HepG2 (cell line): ENCODE measurements at regions not wholly inside any gene's neighbourhood (a gene's known extent, or its start where the extent isn't known, plus 50 kb on each side); places are given as distances from the start of the nearest gene placed in this dataset.

Source experiments
- ATAC-seq: fragments of 200-7000 bp; cut with Tn5 transposase; 3 replicates; pipeline ENCODE4 v1.9.1; 2020; ENCODE audit warnings: mild to moderate bottlenecking, moderate library complexity
- BruUV-seq: library from RNA; stranded (reverse); fragments of 400-500 nt; replicated peaks from 2 replicates; lab custom pipeline; 2021; lab: Mats Ljungman, UMichigan
- CTCF ChIA-PET: fragments of 300-600 bp; formaldehyde crosslinking; extraction: SDS; loops from one replicate; lab custom pipeline; 2021; ENCODE audit warnings: low total read pairs, inconsistent platforms, low intra/inter-chr PET ratio; lab: Yijun Ruan, JAX
- POLR2A ChIA-PET: fragments of 350-600 bp; sonication (Branson Sonifier 250); formaldehyde crosslinking; loops from one replicate; lab custom pipeline; 2020; ENCODE audit warnings: antibody characterized with exemption, inconsistent platforms; lab: Yijun Ruan, JAX
- DNase-seq: peaks from one replicate; pipeline ENCODE4 v3.0.0-alpha.2; 2015; ENCODE audit warnings: low spot score
- FAIRE-seq: peaks from 3 replicates; lab custom pipeline; 2011; peaks lifted over from hg19 to GRCh38; lab: Jason Lieb, UNC
- H2AFZ ChIP-seq: one replicate; pipeline ENCODE4 v1.6.1; 2011; ENCODE audit warnings: low read length, inconsistent platforms
- H3K27ac ChIP-seq: fragments of 300-600 bp; 3 replicates; pipeline ENCODE4 v1.8.0; 2011; ENCODE audit warnings: mixed run types, mild to moderate bottlenecking, mixed read lengths, low read length, inconsistent platforms; ENCODE audit not compliant: insufficient read depth; ENCODE audit errors: extremely low read length
- H3K27me3 ChIP-seq, 2 experiments: fragments of 200-600 bp in 1 of 2; 2 replicates in 1 of 2; 3 replicates in 1 of 2; pipeline versions ENCODE4 v1.6.0 to v1.8.0; 2011; ENCODE audit warnings: low read length in 2 of 2, mild to moderate bottlenecking in 2 of 2, moderate library complexity in 2 of 2, inconsistent platforms in 1 of 2; ENCODE audit not compliant: insufficient read depth in 2 of 2, control insufficient read depth in 1 of 2
- H3K36me3 ChIP-seq, 2 experiments: fragments of 200-600 bp in 1 of 2; replicated peaks in 1 of 2; 2 replicates in 1 of 2; 3 replicates in 1 of 2; pipeline versions ENCODE4 v1.5.1 to v1.8.0; 2011; ENCODE audit warnings: low read length in 2 of 2, inconsistent platforms in 1 of 2; ENCODE audit not compliant: insufficient read depth in 2 of 2, control insufficient read depth in 1 of 2
- H3K4me1 ChIP-seq: 2 replicates; pipeline ENCODE4 v1.5.1; 2012; ENCODE audit warnings: low read length, inconsistent platforms; ENCODE audit not compliant: insufficient read depth
- H3K4me2 ChIP-seq: 2 replicates; pipeline ENCODE4 v1.6.0; 2011; ENCODE audit warnings: low read depth, low read length, inconsistent platforms
- H3K4me3 ChIP-seq, 3 experiments: fragments of 200-600 bp in 1 of 3; sonication (generic), shearing (Covaris generic) in 1 of 3; replicated peaks in 1 of 3; 2 replicates each; pipeline ENCODE4 v1.5.1; 2011 to 2016; ENCODE audit warnings: low read length in 3 of 3, inconsistent platforms in 2 of 3, low read depth in 2 of 3, mild to moderate bottlenecking in 2 of 3, control low read depth in 1 of 3, mixed read lengths in 1 of 3; ENCODE audit not compliant: insufficient read depth in 1 of 3
- H3K79me2 ChIP-seq: one replicate; pipeline ENCODE4 v1.6.1; 2011; ENCODE audit warnings: low read length, inconsistent platforms; ENCODE audit not compliant: insufficient read depth
- H3K9ac ChIP-seq: 2 replicates; pipeline ENCODE4 v1.6.0; 2011; ENCODE audit warnings: mild to moderate bottlenecking, low read depth, low read length, inconsistent platforms; ENCODE audit not compliant: insufficient read depth
- H3K9me3 ChIP-seq: 2 replicates; pipeline ENCODE4 v1.5.1; 2012; ENCODE audit warnings: mild to moderate bottlenecking, low read length
- H4K20me1 ChIP-seq: 2 replicates; pipeline ENCODE4 v1.6.0; 2011; ENCODE audit warnings: inconsistent platforms, mild to moderate bottlenecking, low read length, moderate library complexity; ENCODE audit not compliant: insufficient read depth
- BRCA1 ChIP-seq: sonication (generic); formaldehyde crosslinking; IDR thresholded peaks from 2 replicates; pipeline ENCODE4 v1.4.0; 2020; ENCODE audit warnings: missing genetic modification reagents
- DMAP1 ChIP-seq: IDR thresholded peaks from 2 replicates; pipeline ENCODE4 v1.6.1; 2016
- GTF3A ChIP-seq: sonication (generic); formaldehyde crosslinking; conservative IDR thresholded peaks from 2 replicates; pipeline ENCODE4 v1.4.0; 2020; ENCODE audit warnings: mild to moderate bottlenecking, missing genetic modification reagents
- HNRNPK ChIP-seq: fragments of 200-400 bp; formaldehyde crosslinking; IDR thresholded peaks from 2 replicates; pipeline ENCODE4 v1.6.1; 2018; ENCODE audit warnings: low read length, low read depth, moderate library complexity, mild to moderate bottlenecking; ENCODE audit not compliant: poor library complexity, severe bottlenecking
- KLF6 ChIP-seq: IDR thresholded peaks from 2 replicates; pipeline ENCODE4 v1.8.0; 2016; ENCODE audit warnings: missing biosample characterization, missing genetic modification reagents
- MTF1 ChIP-seq: sonication (generic); formaldehyde crosslinking; IDR thresholded peaks from 2 replicates; pipeline ENCODE4 v1.5.0; 2020; ENCODE audit warnings: missing genetic modification reagents
- POGZ ChIP-seq: sonication (generic); formaldehyde crosslinking; IDR thresholded peaks from 2 replicates; pipeline ENCODE4 v1.4.0; 2020; ENCODE audit warnings: mild to moderate bottlenecking, missing genetic modification reagents
- RFX3 ChIP-seq: IDR thresholded peaks from 2 replicates; pipeline ENCODE4 v1.6.1; 2016; ENCODE audit warnings: missing biosample characterization, missing genetic modification reagents
- ZBTB7A ChIP-seq: sonication (generic); formaldehyde crosslinking; IDR thresholded peaks from 2 replicates; pipeline ENCODE4 v1.8.0; 2022; ENCODE audit warnings: mild to moderate bottlenecking, missing genetic modification reagents
- ZHX1 ChIP-seq: sonication (generic); formaldehyde crosslinking; IDR thresholded peaks from 2 replicates; pipeline ENCODE4 v1.8.1; 2022; ENCODE audit warnings: low read depth, mild to moderate bottlenecking, missing genetic modification reagents
- ZNF496 ChIP-seq: sonication (generic); formaldehyde crosslinking; IDR thresholded peaks from 2 replicates; pipeline ENCODE4 v1.8.1; 2023; ENCODE audit warnings: mild to moderate bottlenecking, moderate library complexity, missing genetic modification reagents; ENCODE audit not compliant: insufficient replicate concordance
- ZNF567 ChIP-seq: sonication (generic); formaldehyde crosslinking; IDR thresholded peaks from 2 replicates; pipeline ENCODE4 v1.8.1; 2023; ENCODE audit warnings: mild to moderate bottlenecking, missing genetic modification reagents, borderline replicate concordance
- WGBS: methylation state at CpG from one replicate; pipeline ENCODE4 v1.1.6; 2017; ENCODE audit warnings: low lambda C conversion rate; 5-methylcytosine and 5-hydroxymethylcytosine counted together
- in situ Hi-C: cut with HindIII; loops from 2 replicates; pipeline ENCODE4 v1.10.0; 2017; ENCODE audit warnings: low pct_unique_long_range_greater_than_20kb; ENCODE audit not compliant: extremely low pct_ligation_motif_present
- intact Hi-C: fragments of 100-400 bp; cut with micrococcal nuclease; formaldehyde crosslinking; loops from one replicate; pipeline ENCODE4 v1.10.0; 2022; ENCODE audit not compliant: unreplicated experiment
- TF ChIP-seq, protein P1 (sequence below): sonication (generic); formaldehyde crosslinking; IDR thresholded peaks from 2 replicates; pipeline ENCODE4 v1.5.0; 2020; ENCODE audit warnings: missing genetic modification reagents
- TF ChIP-seq, protein P2 (sequence below): sonication (generic); formaldehyde crosslinking; IDR thresholded peaks from 2 replicates; pipeline ENCODE4 v1.4.0; 2020; ENCODE audit warnings: mild to moderate bottlenecking, low read depth, missing genetic modification reagents

DNA sequence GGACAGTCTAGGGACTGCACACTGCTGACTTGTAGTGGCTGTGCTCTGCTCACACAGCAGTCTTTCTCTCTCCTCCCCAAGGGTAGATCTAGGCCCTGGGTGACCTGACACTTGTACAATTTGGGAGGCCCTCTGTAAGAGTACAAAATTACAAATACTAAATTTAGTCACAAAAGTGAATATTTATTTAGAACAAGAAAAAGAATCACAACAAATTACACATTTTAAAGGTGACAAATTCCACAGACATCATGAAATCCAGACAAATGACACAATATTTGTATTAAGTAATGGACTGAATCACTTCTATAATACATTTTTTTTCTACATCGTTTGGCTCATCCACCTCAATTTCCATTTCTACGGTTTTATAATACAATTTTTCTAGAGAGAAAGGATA lies 496.4 kb downstream of the TXNL1 start (continued):
- TF ChIP-seq, protein P1, sequence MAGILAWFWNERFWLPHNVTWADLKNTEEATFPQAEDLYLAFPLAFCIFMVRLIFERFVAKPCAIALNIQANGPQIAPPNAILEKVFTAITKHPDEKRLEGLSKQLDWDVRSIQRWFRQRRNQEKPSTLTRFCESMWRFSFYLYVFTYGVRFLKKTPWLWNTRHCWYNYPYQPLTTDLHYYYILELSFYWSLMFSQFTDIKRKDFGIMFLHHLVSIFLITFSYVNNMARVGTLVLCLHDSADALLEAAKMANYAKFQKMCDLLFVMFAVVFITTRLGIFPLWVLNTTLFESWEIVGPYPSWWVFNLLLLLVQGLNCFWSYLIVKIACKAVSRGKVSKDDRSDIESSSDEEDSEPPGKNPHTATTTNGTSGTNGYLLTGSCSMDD (CRISPR knock-in tag), result no peak
- no peak for TF ChIP-seq ZNF567 (CRISPR knock-in tag)
- no peak for TF ChIP-seq ZBTB7A (CRISPR knock-in tag)
- TF ChIP-seq HNRNPK, result no peak

DNA sequence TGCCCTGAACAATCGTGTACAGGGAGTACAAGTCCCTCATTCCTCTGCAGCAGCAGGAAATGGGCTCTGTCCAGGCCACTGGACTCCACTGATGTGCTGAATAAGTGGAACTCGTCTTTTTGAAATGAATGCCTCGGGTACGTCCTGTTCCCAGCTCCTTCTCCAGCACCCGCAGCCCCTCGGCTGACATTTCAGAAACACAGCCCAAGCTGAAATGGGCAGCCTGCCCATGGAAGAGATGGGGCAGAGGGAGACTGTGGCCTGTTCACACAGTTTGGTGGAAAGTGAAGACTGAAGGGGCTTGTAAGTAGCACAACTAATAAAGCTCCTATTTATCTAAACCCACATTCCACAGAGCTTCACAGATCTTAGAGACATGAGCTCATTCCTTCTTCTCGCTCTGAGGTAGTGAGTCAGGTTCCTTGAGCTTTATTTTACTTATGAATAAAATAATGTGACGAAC lies 498.6 kb downstream of the TXNL1 start:
- TF ChIP-seq POGZ (no peak), MTF1 (CRISPR knock-in tag) (no peak), DMAP1 (no peak), BRCA1 (CRISPR knock-in tag) (no peak), KLF6 (CRISPR knock-in tag) (no peak), GTF3A (no peak), ZHX1 (CRISPR knock-in tag) (no peak), ZNF496 (CRISPR knock-in tag) (no peak), RFX3 (CRISPR knock-in tag) (no peak)
- TF ChIP-seq, protein P2, sequence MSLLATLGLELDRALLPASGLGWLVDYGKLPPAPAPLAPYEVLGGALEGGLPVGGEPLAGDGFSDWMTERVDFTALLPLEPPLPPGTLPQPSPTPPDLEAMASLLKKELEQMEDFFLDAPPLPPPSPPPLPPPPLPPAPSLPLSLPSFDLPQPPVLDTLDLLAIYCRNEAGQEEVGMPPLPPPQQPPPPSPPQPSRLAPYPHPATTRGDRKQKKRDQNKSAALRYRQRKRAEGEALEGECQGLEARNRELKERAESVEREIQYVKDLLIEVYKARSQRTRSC, result no peak
- Histone ChIP-seq H3K4me2 (no peak overlapping the region), H3K9me3 (peaks cover 82% of the 10 kb centered on the region), H3K9ac (no peak overlapping the region), H3K4me1 (no peaks in the 10 kb centered on the region), H3K36me3 (no peaks in the 10 kb centered on the region), H3K79me2 (no peaks in the 10 kb centered on the region), H4K20me1 (no peaks in the 10 kb centered on the region), H3K27me3 (no peaks in the 10 kb centered on the region), H2AFZ (no peak overlapping the region), H3K4me3 (no peak overlapping the region), H3K27ac (no peak overlapping the region)
- DNase-seq (no peak), FAIRE-seq (no peak), ATAC-seq (no peak)
- CTCF ChIA-PET, result no interaction called here
- no TSS peak for BruUV-seq
- intact Hi-C loops (no loop called here), in situ Hi-C loops (no loop called here)
- 5% methylated on average over 6 of the region's 8 CpGs for WGBS
- POLR2A ChIA-PET, result no interaction called here
